ENCODE measurements at regions not wholly inside any gene's neighbourhood (a gene's known extent, or its start where the extent isn't known, plus 50 kb on each side); places are given as distances from the start of the nearest gene placed in this dataset.

- TF ChIP-seq CTCF (IDR thresholded peaks at IDR 0.05; ENCODE audit: borderline replicate concordance, extremely low read depth, low read length, poor library complexity, severe bottlenecking) (peak; percentile 9), EZH2 (IDR thresholded peaks at IDR 0.05; ENCODE audit: borderline replicate concordance, low read depth, low read length, severe bottlenecking) (no peak)
- Histone ChIP-seq H3K27ac (ENCODE audit: low read length) (no peak overlapping the region), H3K9me3 (ENCODE audit: insufficient read depth, low read length, severe bottlenecking) (no peaks in the 10 kb centered on the region), H2AFZ (ENCODE audit: low read depth, low read length) (no peak overlapping the region), H3K4me3 (ENCODE audit: low read depth in 1 of 2, low read length in 2 of 2) (no peak overlapping the region), H3K4me1 (ENCODE audit: insufficient read depth, low read length) (no peaks in the 10 kb centered on the region), H4K20me1 (ENCODE audit: insufficient read depth, low read length) (no peaks in the 10 kb centered on the region), H3K4me2 (ENCODE audit: insufficient read depth, low read length) (no peak overlapping the region), H3K9ac (ENCODE audit: low read depth, low read length) (no peak overlapping the region), H3K79me2 (ENCODE audit: insufficient read depth, low read length) (no peaks in the 10 kb centered on the region), H3K36me3 (ENCODE audit: insufficient read depth, low read length) (no peaks in the 10 kb centered on the region), H3K27me3 (ENCODE audit: insufficient read depth, low read length, poor library complexity) (no peaks in the 10 kb centered on the region)
- no peak for DNase-seq
- no peak for ATAC-seq (ENCODE audit: insufficient read depth, low read depth)
Measured at GRCh38 chr21:24418671-24419070, 1188.6 kb downstream of the MRPL39 start.

GRCh38 chr21:24411429-24411828 is 1195.9 kb downstream of the MRPL39 start:
- TF ChIP-seq EZH2 (IDR thresholded peaks at IDR 0.05; ENCODE audit: borderline replicate concordance, low read depth, low read length, severe bottlenecking) (no peak), CTCF (IDR thresholded peaks at IDR 0.05; ENCODE audit: borderline replicate concordance, extremely low read depth, low read length, poor library complexity, severe bottlenecking) (no peak)
- H3K9me3 ChIP-seq (ENCODE audit: insufficient read depth, low read length, severe bottlenecking): no peaks in the 10 kb centered on the region
- H3K9ac ChIP-seq (ENCODE audit: low read depth, low read length): no peak overlapping the region
- H3K4me2 ChIP-seq (ENCODE audit: insufficient read depth, low read length): no peak overlapping the region
- H3K27ac ChIP-seq (ENCODE audit: low read length): no peak overlapping the region
- H3K79me2 ChIP-seq (ENCODE audit: insufficient read depth, low read length): no peaks in the 10 kb centered on the region
- no peak overlapping the region for H2AFZ ChIP-seq (ENCODE audit: low read depth, low read length)
- DNase-seq (no peak), ATAC-seq (ENCODE audit: insufficient read depth, low read depth) (no peak)
- H3K4me1 ChIP-seq (ENCODE audit: insufficient read depth, low read length): no peaks in the 10 kb centered on the region
- H3K36me3 ChIP-seq (ENCODE audit: insufficient read depth, low read length): no peaks in the 10 kb centered on the region
- H3K4me3 ChIP-seq (ENCODE audit: low read depth in 1 of 2, low read length in 2 of 2): no peak overlapping the region
- H3K27me3 ChIP-seq (ENCODE audit: insufficient read depth, low read length, poor library complexity): no peaks in the 10 kb centered on the region
- no peaks in the 10 kb centered on the region for H4K20me1 ChIP-seq (ENCODE audit: insufficient read depth, low read length)

- Histone ChIP-seq H2AFZ (ENCODE audit: low read depth, low read length) (no peak overlapping the region), H3K79me2 (ENCODE audit: insufficient read depth, low read length) (no peaks in the 10 kb centered on the region), H3K4me1 (ENCODE audit: insufficient read depth, low read length) (no peaks in the 10 kb centered on the region), H3K9me3 (ENCODE audit: insufficient read depth, low read length, severe bottlenecking) (no peaks in the 10 kb centered on the region), H3K4me3 (ENCODE audit: low read depth in 1 of 2, low read length in 2 of 2) (no peak overlapping the region), H3K27me3 (ENCODE audit: insufficient read depth, low read length, poor library complexity) (no peaks in the 10 kb centered on the region), H3K4me2 (ENCODE audit: insufficient read depth, low read length) (no peak overlapping the region), H3K36me3 (ENCODE audit: insufficient read depth, low read length) (no peaks in the 10 kb centered on the region), H3K9ac (ENCODE audit: low read depth, low read length) (no peak overlapping the region), H4K20me1 (ENCODE audit: insufficient read depth, low read length) (no peaks in the 10 kb centered on the region), H3K27ac (ENCODE audit: low read length) (no peak overlapping the region)
- no peak for TF ChIP-seq EZH2 (IDR thresholded peaks at IDR 0.05; ENCODE audit: borderline replicate concordance, low read depth, low read length, severe bottlenecking)
- TF ChIP-seq CTCF (IDR thresholded peaks at IDR 0.05; ENCODE audit: borderline replicate concordance, extremely low read depth, low read length, poor library complexity, severe bottlenecking): no peak
- DNase-seq (no peak), ATAC-seq (ENCODE audit: insufficient read depth, low read depth) (no peak)
Measured at GRCh38 chr21:24403221-24403620, 1204.1 kb downstream of the MRPL39 start.

Measured in DND-41 (cell line).